Karpas-422 (cell line): ENCODE measurements at regions not wholly inside any gene's neighbourhood (a gene's known extent, or its start where the extent isn't known, plus 50 kb on each side); places are given as distances from the start of the nearest gene placed in this dataset.
"Not testable (repeated sequence)": the region's sequence is repeated elsewhere in the genome, so short reads cannot be mapped to it uniquely, and the experiment has no call there.

Experiments
- DNase-seq: peaks from one replicate; pipeline ENCODE4 v3.0.0-alpha.2; 2015
- H2AFZ ChIP-seq: fragments of 200-600 bp; sonication (generic); 2 replicates; pipeline ENCODE4 v1.6.1; 2014; ENCODE audit warnings: antibody characterized with exemption, low read length, mixed read lengths
- H3K27ac ChIP-seq: fragments of 200-600 bp; sonication (generic); 2 replicates; pipeline ENCODE4 v1.5.1; 2014; ENCODE audit warnings: mild to moderate bottlenecking, low read length, moderate library complexity
- H3K27me3 ChIP-seq: fragments of 200-600 bp; sonication (generic); 2 replicates; pipeline ENCODE4 v1.6.1; 2014; ENCODE audit warnings: low read length, mixed read lengths
- H3K36me3 ChIP-seq: fragments of 200-600 bp; sonication (generic); 2 replicates; pipeline ENCODE4 v1.6.1; 2014; ENCODE audit warnings: low read length, mixed read lengths; ENCODE audit not compliant: insufficient read depth
- H3K4me1 ChIP-seq: fragments of 200-600 bp; sonication (generic); 2 replicates; pipeline ENCODE4 v1.6.1; 2014; ENCODE audit warnings: mild to moderate bottlenecking, low read length, mixed read lengths
- H3K4me2 ChIP-seq: fragments of 200-600 bp; sonication (generic); 2 replicates; pipeline ENCODE4 v1.6.1; 2014; ENCODE audit warnings: low read length, low read depth, mild to moderate bottlenecking; ENCODE audit not compliant: poor library complexity, severe bottlenecking
- H3K4me3 ChIP-seq: fragments of 200-600 bp; sonication (generic); 2 replicates; pipeline ENCODE4 v1.5.1; 2014; ENCODE audit warnings: mild to moderate bottlenecking, antibody characterized with exemption, low read length, mixed read lengths
- H3K79me2 ChIP-seq: fragments of 200-600 bp; sonication (generic); 2 replicates; pipeline ENCODE4 v1.6.1; 2014; ENCODE audit warnings: mild to moderate bottlenecking, low read length, mixed read lengths
- H3K9ac ChIP-seq: fragments of 200-600 bp; sonication (generic); 2 replicates; pipeline ENCODE4 v1.6.0; 2014; ENCODE audit warnings: low read length
- H3K9me2 ChIP-seq: fragments of 200-600 bp; sonication (generic), shearing (Covaris generic); replicated peaks from 2 replicates; pipeline ENCODE4 v1.6.0; 2014; ENCODE audit warnings: mild to moderate bottlenecking, low read length, moderate library complexity; ENCODE audit not compliant: insufficient read depth
- H3K9me3 ChIP-seq: fragments of 300-700, 200-600 bp; sonication (generic); 2 replicates; pipeline ENCODE4 v1.6.1; 2014; ENCODE audit warnings: low read length, mixed read lengths
- H4K20me1 ChIP-seq: fragments of 200-600 bp; sonication (generic); 2 replicates; pipeline ENCODE4 v1.6.1; 2014; ENCODE audit warnings: mild to moderate bottlenecking, antibody characterized with exemption, low read length, low read depth; ENCODE audit not compliant: insufficient read depth

DNA sequence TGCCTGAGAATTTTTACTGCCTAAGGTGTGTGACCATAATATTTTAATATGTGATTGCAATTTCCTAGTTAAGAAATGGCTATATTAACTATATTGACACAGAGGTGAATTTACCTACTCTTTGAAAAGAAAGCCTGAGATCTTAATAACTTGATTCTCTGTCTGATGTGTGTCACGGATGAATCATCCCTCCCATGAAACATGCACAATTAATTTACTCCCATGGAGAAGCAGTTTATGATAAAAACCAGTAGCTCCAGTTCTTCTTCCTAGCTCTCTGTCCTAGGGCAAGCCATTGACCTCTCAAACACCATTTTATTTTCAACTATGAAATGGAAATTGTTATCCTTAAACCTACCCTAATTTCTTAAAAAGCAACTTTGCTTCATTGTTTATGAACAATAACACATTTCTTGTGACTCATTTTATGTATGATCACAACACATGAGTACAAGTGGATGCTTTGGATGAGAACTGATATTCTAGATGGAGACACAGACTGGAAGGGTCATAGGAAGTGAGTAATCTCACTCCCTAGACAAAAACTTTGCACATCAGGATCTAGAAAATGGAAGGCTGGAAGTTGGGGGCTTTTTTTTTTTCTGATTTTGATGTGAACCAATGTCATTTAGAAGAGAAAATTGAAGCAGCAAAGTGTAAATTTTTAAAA, 438.3 kb downstream of the GPAT3 start:
- no peaks in the 10 kb centered on the region for H3K4me1 ChIP-seq
- H2AFZ ChIP-seq, result no peak overlapping the region
- no peak overlapping the region for H3K27ac ChIP-seq
- H3K4me3 ChIP-seq, result no peak overlapping the region
- no peaks in the 10 kb centered on the region for H3K79me2 ChIP-seq
- H3K9me2 ChIP-seq, result no peaks in the 10 kb centered on the region; the same call in 1 of the 2 replicates
- no peak overlapping the region for H3K9ac ChIP-seq
- H3K4me2 ChIP-seq, result no peak overlapping the region
- no peaks in the 10 kb centered on the region for H4K20me1 ChIP-seq
- no peak for DNase-seq
- H3K9me3 ChIP-seq, result no peaks in the 10 kb centered on the region
- no peaks in the 10 kb centered on the region for H3K27me3 ChIP-seq
- H3K36me3 ChIP-seq, result no peaks in the 10 kb centered on the region

DNA sequence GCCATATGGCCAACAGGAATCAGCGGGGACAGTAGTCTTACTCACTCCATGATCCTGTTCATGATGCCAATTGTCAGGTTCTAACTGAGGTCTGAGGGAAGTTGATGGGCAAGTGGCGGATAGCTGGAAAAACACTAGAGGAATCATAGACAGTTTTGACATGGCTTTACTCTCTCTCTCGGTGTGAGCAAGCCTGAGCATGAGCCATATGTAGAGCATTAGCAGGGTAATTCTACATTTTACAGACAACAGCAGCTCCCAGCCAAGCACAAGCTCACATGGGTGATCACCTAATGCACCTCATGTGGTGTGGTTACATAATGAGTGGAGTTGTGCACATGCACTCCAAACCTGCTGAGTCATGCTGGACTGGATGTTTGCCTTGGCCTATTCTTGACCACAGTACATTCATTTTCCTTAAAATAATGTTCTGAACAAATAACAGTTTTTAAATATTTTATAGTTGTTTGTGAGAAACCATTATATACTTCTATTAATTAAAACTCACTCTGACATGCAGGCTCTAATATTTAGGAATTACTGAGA, 429.2 kb downstream of the GPAT3 start:
- H3K9ac ChIP-seq, result no peak overlapping the region
- H3K79me2 ChIP-seq, result no peaks in the 10 kb centered on the region
- H3K27ac ChIP-seq, result no peak overlapping the region
- H3K4me3 ChIP-seq, result no peak overlapping the region
- no peaks in the 10 kb centered on the region for H3K9me3 ChIP-seq
- H2AFZ ChIP-seq, result no peak overlapping the region
- H4K20me1 ChIP-seq, result no peaks in the 10 kb centered on the region
- H3K27me3 ChIP-seq, result no peaks in the 10 kb centered on the region
- no peak for DNase-seq
- no peak overlapping the region for H3K4me2 ChIP-seq
- no peaks in the 10 kb centered on the region for H3K9me2 ChIP-seq
- peaks cover 15% of the 10 kb centered on the region for H3K4me1 ChIP-seq
- no peaks in the 10 kb centered on the region for H3K36me3 ChIP-seq

GRCh38 chr4:83962492-83962891, 426.6 kb downstream of the GPAT3 start:
- Histone ChIP-seq H3K9me3 (no peaks in the 10 kb centered on the region), H3K9ac (no peak overlapping the region), H3K27ac (no peak overlapping the region), H2AFZ (no peak overlapping the region), H3K36me3 (no peaks in the 10 kb centered on the region), H3K9me2 (no peaks in the 10 kb centered on the region), H3K79me2 (no peaks in the 10 kb centered on the region), H3K4me1 (peaks cover 8% of the 10 kb centered on the region), H4K20me1 (no peaks in the 10 kb centered on the region), H3K4me3 (no peak overlapping the region), H3K27me3 (no peaks in the 10 kb centered on the region), H3K4me2 (no peak overlapping the region)
- DNase-seq, result no peak

- Histone ChIP-seq H3K79me2 (no peaks in the 10 kb centered on the region), H3K27me3 (no peaks in the 10 kb centered on the region), H4K20me1 (no peaks in the 10 kb centered on the region), H3K36me3 (no peaks in the 10 kb centered on the region), H3K9ac (no peak overlapping the region), H2AFZ (no peak overlapping the region), H3K9me3 (no peaks in the 10 kb centered on the region), H3K9me2 (no peaks in the 10 kb centered on the region), H3K4me3 (no peak overlapping the region), H3K27ac (no peak overlapping the region), H3K4me2 (no peak overlapping the region), H3K4me1 (no peaks in the 10 kb centered on the region)
- peak; percentile 43 for DNase-seq
Measured at GRCh38 chr4:83961575-83961974, 425.7 kb downstream of the GPAT3 start.

GRCh38 chr4:83959160-83959559, 423.3 kb downstream of the GPAT3 start:
- Histone ChIP-seq H3K27me3 (no peaks in the 10 kb centered on the region), H4K20me1 (no peaks in the 10 kb centered on the region), H3K9me2 (no peaks in the 10 kb centered on the region), H3K4me1 (no peaks in the 10 kb centered on the region), H3K4me3 (no peak overlapping the region), H3K4me2 (no peak overlapping the region), H2AFZ (no peak overlapping the region), H3K27ac (no peak overlapping the region), H3K36me3 (no peaks in the 10 kb centered on the region), H3K9me3 (no peaks in the 10 kb centered on the region), H3K79me2 (no peaks in the 10 kb centered on the region), H3K9ac (no peak overlapping the region)
- DNase-seq, result no peak

GRCh38 chr4:83947830-83948193, 411.9 kb downstream of the GPAT3 start:
- H3K4me1 ChIP-seq, result no peaks in the 10 kb centered on the region
- no peaks in the 10 kb centered on the region for H3K27me3 ChIP-seq
- H3K9me2 ChIP-seq, result no peaks in the 10 kb centered on the region
- no peak overlapping the region for H3K4me3 ChIP-seq
- H2AFZ ChIP-seq, result no peak overlapping the region
- no peak overlapping the region for H3K4me2 ChIP-seq
- H4K20me1 ChIP-seq, result no peaks in the 10 kb centered on the region
- no peaks in the 10 kb centered on the region for H3K79me2 ChIP-seq
- no peaks in the 10 kb centered on the region for H3K36me3 ChIP-seq
- no peak for DNase-seq
- no peak overlapping the region for H3K27ac ChIP-seq
- no peak overlapping the region for H3K9ac ChIP-seq
- no peaks in the 10 kb centered on the region for H3K9me3 ChIP-seq

DNA sequence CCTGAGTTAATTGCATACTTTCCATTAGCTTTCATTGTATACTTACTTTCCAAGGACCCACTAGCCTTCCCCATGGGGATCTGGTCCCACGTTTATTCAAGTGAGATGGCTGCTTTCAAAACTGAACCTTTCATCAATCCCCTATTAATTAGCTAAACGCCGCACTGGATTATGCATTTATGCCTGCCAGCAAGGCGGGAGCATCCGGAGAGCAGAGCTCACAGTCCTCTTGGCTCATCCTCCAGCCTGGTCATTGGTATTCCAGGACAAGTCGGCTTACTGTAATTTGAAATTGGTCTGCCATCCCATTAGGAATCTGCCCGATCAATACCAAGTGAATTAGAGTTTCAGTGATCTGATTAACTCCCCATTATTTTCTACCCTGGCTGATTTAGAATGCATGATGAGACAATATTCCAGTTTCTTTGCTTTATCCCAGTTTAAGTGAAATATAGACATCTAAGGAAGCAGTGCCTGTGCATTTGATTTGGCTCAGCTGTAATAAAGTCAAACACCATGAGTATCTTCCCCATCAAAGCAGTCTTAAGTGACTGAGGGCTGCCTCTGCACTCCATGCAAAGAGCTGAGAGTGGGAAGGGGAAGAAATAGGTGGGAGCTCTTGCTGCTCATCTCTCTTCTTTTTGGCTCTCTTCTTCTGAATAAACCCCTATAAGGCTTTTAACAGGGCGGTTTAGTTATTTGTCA, 411.4 kb downstream of the GPAT3 start:
- Histone ChIP-seq H3K4me1 (no peaks in the 10 kb centered on the region), H4K20me1 (no peaks in the 10 kb centered on the region), H3K4me2 (no peak overlapping the region), H2AFZ (no peak overlapping the region), H3K27ac (no peak overlapping the region), H3K27me3 (no peaks in the 10 kb centered on the region), H3K9me2 (no peaks in the 10 kb centered on the region), H3K9ac (no peak overlapping the region), H3K9me3 (no peaks in the 10 kb centered on the region), H3K79me2 (no peaks in the 10 kb centered on the region), H3K4me3 (no peak overlapping the region), H3K36me3 (no peaks in the 10 kb centered on the region)
- DNase-seq, result no peak

DNA sequence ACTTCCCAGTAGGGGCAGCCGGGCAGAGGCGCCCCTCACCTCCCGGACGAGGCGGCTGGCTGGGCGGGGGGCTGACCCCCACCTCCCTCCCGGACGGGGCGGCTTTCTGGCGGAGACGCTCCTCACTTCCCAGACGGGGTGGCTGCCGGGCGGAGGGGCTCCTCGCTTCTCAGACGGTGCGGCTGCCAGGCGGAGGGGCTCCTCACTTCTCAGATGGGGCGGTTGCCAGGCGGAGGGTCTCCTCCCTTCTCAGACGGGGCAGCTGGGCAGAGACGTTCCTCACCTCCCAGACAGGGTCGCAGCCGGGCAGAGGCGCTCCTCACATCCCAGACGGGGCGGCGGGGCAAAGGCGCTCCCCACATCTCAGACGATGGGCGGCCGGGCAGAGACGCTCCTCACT, 407.8 kb downstream of the GPAT3 start:
- H3K79me2 ChIP-seq, result not testable (repeated sequence)

More for the DNA sequence above, 407.8 kb downstream of the GPAT3 start:
- not testable (repeated sequence) for H3K27me3 ChIP-seq, H3K9ac ChIP-seq, H3K4me3 ChIP-seq, H3K27ac ChIP-seq, H4K20me1 ChIP-seq, H3K4me2 ChIP-seq, H3K9me2 ChIP-seq, DNase-seq, H3K36me3 ChIP-seq, H2AFZ ChIP-seq, H3K9me3 ChIP-seq, H3K4me1 ChIP-seq
